AG09309 (cell line): ENCODE measurements at regions not wholly inside any gene's neighbourhood (a gene's known extent, or its start where the extent isn't known, plus 50 kb on each side); places are given as distances from the start of the nearest gene placed in this dataset.

Experiments
- DNase-seq: peaks from one replicate; pipeline ENCODE4 v3.0.0-alpha.2; 2010; ENCODE audit warnings: low read depth
- H3K4me3 ChIP-seq: 2 replicates; pipeline ENCODE4 v1.5.1; 2011; ENCODE audit warnings: mild to moderate bottlenecking, low read depth, low read length, moderate library complexity; ENCODE audit not compliant: control insufficient read depth
- TF ChIP-seq, protein P1 (sequence below): IDR thresholded peaks from 2 replicates; pipeline ENCODE4 v1.5.1; 2011; ENCODE audit warnings: mild to moderate bottlenecking, low read depth, low read length, inconsistent platforms; ENCODE audit not compliant: insufficient read depth, control insufficient read depth; ENCODE audit errors: missing control alignments

- no peak for DNase-seq
- TF ChIP-seq, protein P1, sequence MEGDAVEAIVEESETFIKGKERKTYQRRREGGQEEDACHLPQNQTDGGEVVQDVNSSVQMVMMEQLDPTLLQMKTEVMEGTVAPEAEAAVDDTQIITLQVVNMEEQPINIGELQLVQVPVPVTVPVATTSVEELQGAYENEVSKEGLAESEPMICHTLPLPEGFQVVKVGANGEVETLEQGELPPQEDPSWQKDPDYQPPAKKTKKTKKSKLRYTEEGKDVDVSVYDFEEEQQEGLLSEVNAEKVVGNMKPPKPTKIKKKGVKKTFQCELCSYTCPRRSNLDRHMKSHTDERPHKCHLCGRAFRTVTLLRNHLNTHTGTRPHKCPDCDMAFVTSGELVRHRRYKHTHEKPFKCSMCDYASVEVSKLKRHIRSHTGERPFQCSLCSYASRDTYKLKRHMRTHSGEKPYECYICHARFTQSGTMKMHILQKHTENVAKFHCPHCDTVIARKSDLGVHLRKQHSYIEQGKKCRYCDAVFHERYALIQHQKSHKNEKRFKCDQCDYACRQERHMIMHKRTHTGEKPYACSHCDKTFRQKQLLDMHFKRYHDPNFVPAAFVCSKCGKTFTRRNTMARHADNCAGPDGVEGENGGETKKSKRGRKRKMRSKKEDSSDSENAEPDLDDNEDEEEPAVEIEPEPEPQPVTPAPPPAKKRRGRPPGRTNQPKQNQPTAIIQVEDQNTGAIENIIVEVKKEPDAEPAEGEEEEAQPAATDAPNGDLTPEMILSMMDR = no peak
- H3K4me3 ChIP-seq = no peak overlapping the region
These were observed 364.7 kb downstream of the PCDH7 start for GRCh38 chr4:31084806-31085416.

GRCh38 chr4:31085689-31086088 is 365.5 kb downstream of the PCDH7 start:
- no peak for DNase-seq
- H3K4me3 ChIP-seq = no peak overlapping the region
- TF ChIP-seq, protein P1 = no peak

DNA sequence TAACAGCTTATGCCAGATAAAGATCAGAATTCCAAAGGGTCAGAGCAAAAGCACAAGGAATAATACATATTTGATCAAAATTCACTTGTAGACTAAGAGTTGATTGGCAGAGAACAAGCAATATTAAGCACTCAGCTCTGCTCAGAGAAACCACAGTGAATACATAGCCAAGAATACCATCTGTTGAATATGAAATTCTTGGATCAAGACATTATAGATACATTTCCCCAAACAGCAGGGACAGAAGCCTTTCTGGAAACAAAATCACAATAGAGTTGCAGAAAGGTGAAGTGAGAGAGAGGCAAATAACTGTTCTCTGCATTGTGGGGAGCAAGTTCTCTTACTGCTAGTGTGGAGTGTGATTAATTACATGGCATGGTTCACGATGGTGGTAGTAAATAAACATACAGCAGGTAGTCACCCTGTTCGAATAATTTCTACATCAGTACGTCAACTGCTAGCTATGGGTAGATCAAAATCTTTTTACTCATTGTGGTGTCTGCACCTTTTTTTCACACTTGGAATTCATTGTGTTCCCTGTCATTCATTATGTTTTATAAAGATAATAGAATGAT is 366.7 kb downstream of the PCDH7 start:
- no peak for DNase-seq
- H3K4me3 ChIP-seq = no peak overlapping the region
- TF ChIP-seq, protein P1 = no peak

GRCh38 chr4:31088600-31089230 is 368.5 kb downstream of the PCDH7 start:
- TF ChIP-seq, protein P1 = no peak
- no peak overlapping the region for H3K4me3 ChIP-seq
- no peak for DNase-seq

- no peak for DNase-seq
- no peak overlapping the region for H3K4me3 ChIP-seq
- TF ChIP-seq, protein P1 = no peak
These were observed 369.6 kb downstream of the PCDH7 start for GRCh38 chr4:31089815-31090214.

GRCh38 chr4:31094474-31094873 is 374.3 kb downstream of the PCDH7 start:
- DNase-seq = no peak
- H3K4me3 ChIP-seq = no peak overlapping the region
- TF ChIP-seq, protein P1 = no peak

DNA sequence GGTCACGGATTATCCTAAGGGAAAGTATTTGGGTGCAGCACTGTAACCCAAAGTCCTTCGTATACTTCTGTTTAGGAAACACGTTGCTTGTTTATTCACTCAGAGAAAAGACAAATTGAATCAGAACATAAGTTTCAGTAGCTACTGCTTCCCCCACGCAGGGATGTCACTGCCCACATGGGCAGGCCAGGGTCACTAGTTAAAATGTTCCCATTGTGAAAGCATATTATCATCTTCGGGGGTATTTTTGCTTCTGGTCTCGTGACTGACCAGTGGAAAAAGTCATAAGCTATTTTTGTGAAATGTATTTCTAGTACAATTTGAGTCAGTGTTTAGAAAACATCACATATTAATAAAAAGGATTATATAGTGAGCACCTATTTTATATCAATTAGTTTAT is 377.8 kb downstream of the PCDH7 start:
- no peak for DNase-seq

More for the DNA sequence above, 377.8 kb downstream of the PCDH7 start:
- H3K4me3 ChIP-seq = no peak overlapping the region
- TF ChIP-seq, protein P1 = no peak
